H9 (cell line): ENCODE measurements at regions not wholly inside any gene's neighbourhood (a gene's known extent, or its start where the extent isn't known, plus 50 kb on each side); places are given as distances from the start of the nearest gene placed in this dataset.

ENCODE experiments used
- DNase-seq: peaks from one replicate; pipeline ENCODE4 v3.0.0-alpha.2; 2017
- H2AFZ ChIP-seq: one replicate; pipeline ENCODE4 v1.6.1; 2013; ENCODE audit warnings: mild to moderate bottlenecking, low read length, control low read depth, moderate library complexity
- H2AK5ac ChIP-seq: 2 replicates; pipeline ENCODE4 v1.6.1; 2013; ENCODE audit warnings: low read length, control low read depth, mixed read lengths; ENCODE audit not compliant: insufficient read length
- H2BK120ac ChIP-seq: one replicate; pipeline ENCODE4 v1.6.1; 2013; ENCODE audit warnings: low read depth, mild to moderate bottlenecking, low read length, control low read depth, inconsistent platforms; ENCODE audit not compliant: poor library complexity, severe bottlenecking
- H2BK12ac ChIP-seq: 2 replicates; pipeline ENCODE4 v1.6.1; 2013; ENCODE audit warnings: low read length, control low read depth, mixed read lengths, low read depth; ENCODE audit not compliant: insufficient read length
- H2BK15ac ChIP-seq: 2 replicates; pipeline ENCODE4 v1.6.1; 2013; ENCODE audit warnings: low read depth, low read length, control low read depth
- H2BK20ac ChIP-seq: one replicate; pipeline ENCODE4 v1.6.1; 2013; ENCODE audit warnings: low read depth, mild to moderate bottlenecking, low read length, control low read depth, inconsistent platforms; ENCODE audit not compliant: poor library complexity, severe bottlenecking
- H2BK5ac ChIP-seq: 2 replicates; pipeline ENCODE4 v1.6.1; 2013; ENCODE audit warnings: low read length, control low read depth, mixed read lengths; ENCODE audit not compliant: insufficient read length
- H3K14ac ChIP-seq: 2 replicates; pipeline ENCODE4 v1.6.1; 2013; ENCODE audit warnings: low read length, control low read depth; ENCODE audit not compliant: insufficient read depth
- H3K18ac ChIP-seq: 2 replicates; pipeline ENCODE4 v1.6.1; 2013; ENCODE audit warnings: low read depth, mild to moderate bottlenecking, mixed read lengths, low read length, control low read depth; ENCODE audit not compliant: insufficient read length
- H3K23ac ChIP-seq: 2 replicates; pipeline ENCODE4 v1.6.1; 2013; ENCODE audit warnings: low read length, control low read depth, mixed read lengths, low read depth; ENCODE audit not compliant: insufficient read length
- H3K23me2 ChIP-seq: 2 replicates; pipeline ENCODE4 v1.6.1; 2013; ENCODE audit warnings: low read depth, mild to moderate bottlenecking, mixed read lengths, low read length, control low read depth; ENCODE audit not compliant: insufficient read length, poor library complexity, severe bottlenecking
- H3K27ac ChIP-seq: 2 replicates; pipeline ENCODE4 v1.5.1; 2013; ENCODE audit warnings: low read length, control low read depth, mixed read lengths, low read depth; ENCODE audit not compliant: insufficient read length
- H3K27me3 ChIP-seq: 2 replicates; pipeline ENCODE4 v1.6.1; 2013; ENCODE audit warnings: low read length, control low read depth, inconsistent platforms; ENCODE audit not compliant: insufficient read depth
- H3K4ac ChIP-seq: 2 replicates; pipeline ENCODE4 v1.6.1; 2013; ENCODE audit warnings: low read depth, mild to moderate bottlenecking, control low read depth, inconsistent platforms, low read length, moderate library complexity
- H3K4me1 ChIP-seq: 2 replicates; pipeline ENCODE4 v1.6.1; 2013; ENCODE audit warnings: low read length, control low read depth, inconsistent platforms; ENCODE audit not compliant: insufficient read depth
- H3K4me2 ChIP-seq: 2 replicates; pipeline ENCODE4 v1.6.1; 2013; ENCODE audit warnings: low read length, control low read depth, mixed read lengths; ENCODE audit not compliant: insufficient read length, insufficient read depth
- H3K56ac ChIP-seq: 2 replicates; pipeline ENCODE4 v1.6.1; 2013; ENCODE audit warnings: low read depth, mild to moderate bottlenecking, mixed read lengths, low read length, control low read depth; ENCODE audit not compliant: insufficient read length
- H3K79me1 ChIP-seq: 2 replicates; pipeline ENCODE4 v1.6.1; 2013; ENCODE audit warnings: low read depth, mild to moderate bottlenecking, moderate library complexity, low read length, control low read depth, inconsistent platforms; ENCODE audit not compliant: insufficient read depth, poor library complexity, severe bottlenecking
- H3K79me2 ChIP-seq: 2 replicates; pipeline ENCODE4 v1.6.1; 2013; ENCODE audit warnings: low read length, control low read depth, inconsistent platforms; ENCODE audit not compliant: insufficient read depth
- H3K9ac ChIP-seq: 2 replicates; pipeline ENCODE4 v1.6.1; 2013; ENCODE audit warnings: low read length, control low read depth, mixed read lengths; ENCODE audit not compliant: insufficient read length; ENCODE audit errors: extremely low read depth
- H3K9me3 ChIP-seq: one replicate; pipeline ENCODE4 v1.6.1; 2013; ENCODE audit warnings: low read depth, low read length, inconsistent platforms; ENCODE audit not compliant: control insufficient read depth
- H3T11ph ChIP-seq: one replicate; pipeline ENCODE4 v1.6.1; 2013; ENCODE audit warnings: mild to moderate bottlenecking, low read length, control low read depth, inconsistent platforms
- H4K20me1 ChIP-seq: one replicate; pipeline ENCODE4 v1.6.1; 2013; ENCODE audit not compliant: control insufficient read depth, insufficient read length, insufficient read depth
- H4K5ac ChIP-seq: 2 replicates; pipeline ENCODE4 v1.6.1; 2013; ENCODE audit warnings: low read depth, mild to moderate bottlenecking, mixed read lengths, low read length, control low read depth; ENCODE audit not compliant: insufficient read length
- H4K8ac ChIP-seq: replicated peaks from 2 replicates; pipeline ENCODE4 v1.6.1; 2013; ENCODE audit warnings: low read length, control low read depth, mixed read lengths, low read depth; ENCODE audit not compliant: insufficient read length
- H4K91ac ChIP-seq: 2 replicates; pipeline ENCODE4 v1.6.1; 2013; ENCODE audit warnings: low read depth, mild to moderate bottlenecking, moderate library complexity, mixed read lengths, low read length, control low read depth; ENCODE audit not compliant: insufficient read length
- H3K27ac Mint-ChIP-seq, 3 experiments: 2 replicates in 2 of 3; 3 replicates in 1 of 3; pipeline ENCODE4 v1.8.0; 2020 to 2021; ENCODE audit warnings: mixed read lengths in 3 of 3, mild to moderate bottlenecking in 1 of 3, moderate library complexity in 1 of 3
- H3K27me3 Mint-ChIP-seq: 2 replicates; pipeline ENCODE4 v1.8.0; 2021; ENCODE audit warnings: low read depth, mild to moderate bottlenecking, moderate library complexity, mixed read lengths
- H3K36me3 Mint-ChIP-seq, 3 experiments: 2 replicates in 2 of 3; 3 replicates in 1 of 3; pipeline ENCODE4 v1.8.0; 2020 to 2021; ENCODE audit warnings: low read depth in 3 of 3, mixed read lengths in 3 of 3; ENCODE audit not compliant: insufficient read depth in 1 of 3
- H3K4me1 Mint-ChIP-seq, 2 experiments: 2 replicates each; pipeline ENCODE4 v1.8.0; 2020; ENCODE audit warnings: mixed read lengths in 2 of 2
- H3K4me3 Mint-ChIP-seq, 2 experiments: 2 replicates in 1 of 2; 3 replicates in 1 of 2; pipeline ENCODE4 v1.8.0; 2020 to 2021; ENCODE audit warnings: mild to moderate bottlenecking in 2 of 2, mixed read lengths in 2 of 2, moderate library complexity in 1 of 2
- H3K9me3 Mint-ChIP-seq, 2 experiments: 2 replicates in 1 of 2; 3 replicates in 1 of 2; pipeline ENCODE4 v1.8.0; 2020; ENCODE audit warnings: mild to moderate bottlenecking in 2 of 2, mixed read lengths in 2 of 2, moderate library complexity in 1 of 2
- WGBS: extraction: QIAGEN DNeasy Blood & Tissue Kit; methylation state at CpG from one replicate; pipeline ENCODE4 v1.1.7; 2013; ENCODE audit warnings: missing lambda C conversion rate, low lambda C conversion rate, mixed read lengths; ENCODE audit not compliant: insufficient read length; ENCODE audit errors: extremely low coverage; 5-methylcytosine and 5-hydroxymethylcytosine counted together
- TF ChIP-seq, protein P1 (sequence below): fragments of 200-600 bp; sonication (generic); conservative IDR thresholded peaks from 3 replicates; pipeline ENCODE4 v1.8.0; 2021; ENCODE audit warnings: antibody characterized with exemption, mild to moderate bottlenecking

GRCh38 chr6:148055419-148055818, 287.2 kb upstream of the SASH1 start:
- no peak overlapping the region for H4K8ac ChIP-seq
- H3K4me2 ChIP-seq, result no peak overlapping the region
- no peak overlapping the region for H2BK12ac ChIP-seq
- TF ChIP-seq, protein P1, sequence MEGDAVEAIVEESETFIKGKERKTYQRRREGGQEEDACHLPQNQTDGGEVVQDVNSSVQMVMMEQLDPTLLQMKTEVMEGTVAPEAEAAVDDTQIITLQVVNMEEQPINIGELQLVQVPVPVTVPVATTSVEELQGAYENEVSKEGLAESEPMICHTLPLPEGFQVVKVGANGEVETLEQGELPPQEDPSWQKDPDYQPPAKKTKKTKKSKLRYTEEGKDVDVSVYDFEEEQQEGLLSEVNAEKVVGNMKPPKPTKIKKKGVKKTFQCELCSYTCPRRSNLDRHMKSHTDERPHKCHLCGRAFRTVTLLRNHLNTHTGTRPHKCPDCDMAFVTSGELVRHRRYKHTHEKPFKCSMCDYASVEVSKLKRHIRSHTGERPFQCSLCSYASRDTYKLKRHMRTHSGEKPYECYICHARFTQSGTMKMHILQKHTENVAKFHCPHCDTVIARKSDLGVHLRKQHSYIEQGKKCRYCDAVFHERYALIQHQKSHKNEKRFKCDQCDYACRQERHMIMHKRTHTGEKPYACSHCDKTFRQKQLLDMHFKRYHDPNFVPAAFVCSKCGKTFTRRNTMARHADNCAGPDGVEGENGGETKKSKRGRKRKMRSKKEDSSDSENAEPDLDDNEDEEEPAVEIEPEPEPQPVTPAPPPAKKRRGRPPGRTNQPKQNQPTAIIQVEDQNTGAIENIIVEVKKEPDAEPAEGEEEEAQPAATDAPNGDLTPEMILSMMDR, result no peak
- no peak overlapping the region for H2BK120ac ChIP-seq
- H3K4me1 Mint-ChIP-seq, result no peaks in the 10 kb centered on the region
- no peak overlapping the region for H3K56ac ChIP-seq
- H3K23me2 ChIP-seq, result no peaks in the 10 kb centered on the region
- H2BK15ac ChIP-seq, result no peak overlapping the region
- H3K79me2 ChIP-seq, result no peaks in the 10 kb centered on the region
- H4K5ac ChIP-seq, result no peak overlapping the region
- WGBS, result no CpG with 5 or more reads among the region's 3 CpGs
- no peak overlapping the region for H3K4me3 Mint-ChIP-seq
- H3K79me1 ChIP-seq, result no peaks in the 10 kb centered on the region
- H3K27me3 ChIP-seq, result no peaks in the 10 kb centered on the region
- no peak for DNase-seq
- H3K36me3 Mint-ChIP-seq, result peaks cover 4 to 13% (median 12%) of the 10 kb centered on the region in 3 experiments; a peak in 6 of 7 replicates
- no peak overlapping the region for H4K91ac ChIP-seq
- no peak overlapping the region for H2AFZ ChIP-seq
- no peak overlapping the region for H3K4ac ChIP-seq
- H3K27me3 Mint-ChIP-seq, result peaks cover 2% of the 10 kb centered on the region; the same call in 1 of the 2 replicates
- H3K27ac ChIP-seq, result no peak overlapping the region
- H3K27ac Mint-ChIP-seq, result no peak overlapping the region
- no peak overlapping the region for H3K23ac ChIP-seq
- no peaks in the 10 kb centered on the region for H3K4me1 ChIP-seq
- no peak overlapping the region for H2BK5ac ChIP-seq
- H3K9me3 Mint-ChIP-seq, result peaks cover 17 to 29% of the 10 kb centered on the region in 2 experiments
- H4K20me1 ChIP-seq, result no peaks in the 10 kb centered on the region
- no peak overlapping the region for H3K9ac ChIP-seq
- no peak overlapping the region for H2BK20ac ChIP-seq
- H2AK5ac ChIP-seq, result no peak overlapping the region
- no peak overlapping the region for H3K14ac ChIP-seq
- no peak overlapping the region for H3K18ac ChIP-seq
- H3T11ph ChIP-seq, result no peak overlapping the region
- peaks cover 7% of the 10 kb centered on the region for H3K9me3 ChIP-seq
